ENCODE measurements at regions not wholly inside any gene's neighbourhood (a gene's known extent, or its start where the extent isn't known, plus 50 kb on each side); places are given as distances from the start of the nearest gene placed in this dataset.

- Histone ChIP-seq H4K91ac (ENCODE audit: insufficient read length, low read depth, low read length) (no peak overlapping the region), H3K4me1 (ENCODE audit: insufficient read depth, low read length) (no peaks in the 10 kb centered on the region), H2AFZ (ENCODE audit: low read length) (no peak overlapping the region), H3K79me2 (ENCODE audit: insufficient read depth, low read length) (no peaks in the 10 kb centered on the region), H3K4me2 (ENCODE audit: insufficient read depth, insufficient read length, low read length) (no peak overlapping the region), H3K27me3 (ENCODE audit: insufficient read depth, low read length) (no peaks in the 10 kb centered on the region), H4K5ac (ENCODE audit: insufficient read length, low read depth, low read length) (no peak overlapping the region), H3K14ac (ENCODE audit: insufficient read depth, low read length) (no peak overlapping the region), H3K9me3 (ENCODE audit: control insufficient read depth, low read depth, low read length) (no peaks in the 10 kb centered on the region), H2BK20ac (ENCODE audit: low read depth, low read length, poor library complexity, severe bottlenecking) (no peak overlapping the region), H2AK5ac (ENCODE audit: insufficient read length, low read length) (no peak overlapping the region), H2BK5ac (ENCODE audit: insufficient read length, low read length) (no peak overlapping the region), H4K8ac (replicated peaks; ENCODE audit: insufficient read length, low read depth, low read length) (no peak overlapping the region), H3K56ac (ENCODE audit: insufficient read length, low read depth, low read length) (no peak overlapping the region), H3K9ac (ENCODE audit: extremely low read depth, insufficient read length, low read length) (no peak overlapping the region), H3T11ph (ENCODE audit: low read length) (no peak overlapping the region), H4K20me1 (ENCODE audit: control insufficient read depth, insufficient read depth, insufficient read length) (no peaks in the 10 kb centered on the region), H3K79me1 (ENCODE audit: insufficient read depth, low read depth, low read length, poor library complexity, severe bottlenecking) (no peaks in the 10 kb centered on the region), H2BK120ac (ENCODE audit: low read depth, low read length, poor library complexity, severe bottlenecking) (no peak overlapping the region), H3K23ac (ENCODE audit: insufficient read length, low read depth, low read length) (no peak overlapping the region), H3K4ac (ENCODE audit: low read depth, low read length) (no peak overlapping the region), H3K23me2 (ENCODE audit: insufficient read length, low read depth, low read length, poor library complexity, severe bottlenecking) (no peaks in the 10 kb centered on the region), H3K27ac (ENCODE audit: insufficient read length, low read depth, low read length) (no peak overlapping the region), H2BK12ac (ENCODE audit: insufficient read length, low read depth, low read length) (no peak overlapping the region), H3K18ac (ENCODE audit: insufficient read length, low read depth, low read length) (no peak overlapping the region), H2BK15ac (ENCODE audit: low read depth, low read length) (no peak overlapping the region)
- no peak overlapping the region for H3K4me3 Mint-ChIP-seq
- DNase-seq: no peak
- H3K27me3 Mint-ChIP-seq (ENCODE audit: low read depth): no peaks in the 10 kb centered on the region
- no peaks in the 10 kb centered on the region for H3K4me1 Mint-ChIP-seq
- no peaks in the 10 kb centered on the region; a peak in 1 of 7 replicates for H3K36me3 Mint-ChIP-seq (ENCODE audit: insufficient read depth in 1 of 3, low read depth in 3 of 3)
- no peaks in the 10 kb centered on the region for H3K9me3 Mint-ChIP-seq
- TF ChIP-seq CTCF (conservative IDR thresholded peaks at IDR 0.05): no peak
- no peak overlapping the region for H3K27ac Mint-ChIP-seq
Measured at GRCh38 chr16:64522548-64522947, 599.3 kb downstream of the CDH11 start.

Data from H9 (cell line).